Upper lobe of left lung (tissue), 6 donors: ENCODE measurements at regions not wholly inside any gene's neighbourhood (a gene's known extent, or its start where the extent isn't known, plus 50 kb on each side); places are given as distances from the start of the nearest gene placed in this dataset.
"Not testable (repeated sequence)": the region's sequence is repeated elsewhere in the genome, so short reads cannot be mapped to it uniquely, and the experiment has no call there.

Experiments
- ATAC-seq, 2 donors: fragments of 200-7000 bp; cut with Tn5 transposase; one replicate each; pipeline ENCODE4 v1.9.1; 2022; ENCODE audit warnings: mild to moderate bottlenecking in 2 of 2, moderate library complexity in 2 of 2; ENCODE audit not compliant: low FRiP score in 2 of 2
- DNase-seq, 2 donors: peaks; one replicate each; pipeline ENCODE4 v3.0.0-alpha.2; 2019 to 2020
- H3K27ac ChIP-seq, 4 donors: fragments of 200-600 bp; sonication (generic); one replicate each; pipeline ENCODE4 v1.5.1; 2016 to 2019
- H3K27me3 ChIP-seq, 4 donors: fragments of 200-600 bp; sonication (generic); one replicate each; pipeline ENCODE4 v1.5.1; 2017 to 2019
- H3K36me3 ChIP-seq, 4 donors: fragments of 200-600 bp; sonication (generic); one replicate each; pipeline ENCODE4 v1.5.1; 2016 to 2019
- H3K4me1 ChIP-seq, 4 donors: fragments of 200-600 bp; sonication (generic); one replicate each; pipeline ENCODE4 v1.5.1; 2018 to 2019
- H3K4me3 ChIP-seq, 4 donors: fragments of 200-600 bp; sonication (generic); one replicate each; pipeline ENCODE4 v1.5.1; 2017 to 2019; ENCODE audit warnings: mild to moderate bottlenecking in 2 of 4, moderate library complexity in 1 of 4
- H3K9me3 ChIP-seq, 4 donors: fragments of 200-600 bp; sonication (generic); one replicate each; pipeline ENCODE4 v1.5.1; 2018 to 2019
- EP300 ChIP-seq, 4 donors: sonication (generic); formaldehyde crosslinking; IDR thresholded peaks; one replicate each; pipeline ENCODE4 v1.5.1; 2017; ENCODE audit warnings: antibody characterized with exemption in 4 of 4, control low read depth in 2 of 4
- POLR2A ChIP-seq, 4 donors: fragments of 450-650 bp; IDR thresholded peaks; one replicate each; pipeline ENCODE4 v1.5.1; 2016 to 2017; ENCODE audit warnings: antibody characterized with exemption in 4 of 4, mild to moderate bottlenecking in 2 of 4
- POLR2AphosphoS5 ChIP-seq, 2 donors: sonication (generic); formaldehyde crosslinking; IDR thresholded peaks; one replicate each; pipeline ENCODE4 v1.5.1; 2017; ENCODE audit warnings: antibody characterized with exemption in 2 of 2
- WGBS, 2 donors: methylation state at CpG; one replicate each; pipeline ENCODE4 v1.1.5; 2017 to 2018; 5-methylcytosine and 5-hydroxymethylcytosine counted together
- TF ChIP-seq, protein P1 (sequence below), 6 experiments: fragments of 450-650 bp in 4 of 6; fragments of 200-600 bp in 2 of 6; sonication (generic) in 2 of 6; IDR thresholded peaks; one replicate each; pipeline ENCODE4 v1.5.1; 2016 to 2019; ENCODE audit warnings: antibody characterized with exemption in 6 of 6
- donor health status: DM: no; HTN: no; CAD: no; lungs with moderate emphysema.
- donor health status: DM: no; HTN: yes; CAD: no; lungs with severe emphysema.

DNA sequence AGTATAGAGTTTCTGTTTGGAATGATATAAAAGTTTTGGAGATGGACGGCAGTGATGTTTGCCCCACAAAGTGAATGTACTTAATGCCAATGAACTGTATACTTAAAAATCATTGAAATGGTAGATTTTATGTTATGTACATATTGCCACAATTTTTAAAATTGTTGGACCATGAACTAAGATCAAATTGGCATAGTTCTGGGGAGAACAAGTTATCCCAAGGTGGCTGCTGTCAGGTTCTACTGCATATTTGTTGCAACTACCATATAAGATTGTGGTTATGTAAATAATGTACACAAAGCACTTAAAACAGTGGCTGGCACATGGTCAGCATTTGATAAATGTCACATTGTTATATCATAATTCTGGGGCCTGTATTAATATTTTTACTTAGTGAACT lies 466.4 kb downstream of the SIPA1L2 start:
- no peak for DNase-seq
- no peak for ATAC-seq
- H3K4me1 ChIP-seq: no peaks in the 10 kb centered on the region
- no peak overlapping the region for H3K4me3 ChIP-seq
- no peaks in the 10 kb centered on the region for H3K27me3 ChIP-seq
- no peaks in the 10 kb centered on the region for H3K36me3 ChIP-seq
- 74 to 92% methylated on average over 1 of the region's 1 CpG for WGBS, 2 donors
- H3K9me3 ChIP-seq: no peaks in the 10 kb centered on the region
- H3K27ac ChIP-seq: no peak overlapping the region
- no peak for TF ChIP-seq POLR2A (IDR thresholded peaks at IDR 0.05)
- no peak for TF ChIP-seq POLR2AphosphoS5 (IDR thresholded peaks at IDR 0.05)
- no peak for TF ChIP-seq EP300 (IDR thresholded peaks at IDR 0.05)
- TF ChIP-seq, protein P1, sequence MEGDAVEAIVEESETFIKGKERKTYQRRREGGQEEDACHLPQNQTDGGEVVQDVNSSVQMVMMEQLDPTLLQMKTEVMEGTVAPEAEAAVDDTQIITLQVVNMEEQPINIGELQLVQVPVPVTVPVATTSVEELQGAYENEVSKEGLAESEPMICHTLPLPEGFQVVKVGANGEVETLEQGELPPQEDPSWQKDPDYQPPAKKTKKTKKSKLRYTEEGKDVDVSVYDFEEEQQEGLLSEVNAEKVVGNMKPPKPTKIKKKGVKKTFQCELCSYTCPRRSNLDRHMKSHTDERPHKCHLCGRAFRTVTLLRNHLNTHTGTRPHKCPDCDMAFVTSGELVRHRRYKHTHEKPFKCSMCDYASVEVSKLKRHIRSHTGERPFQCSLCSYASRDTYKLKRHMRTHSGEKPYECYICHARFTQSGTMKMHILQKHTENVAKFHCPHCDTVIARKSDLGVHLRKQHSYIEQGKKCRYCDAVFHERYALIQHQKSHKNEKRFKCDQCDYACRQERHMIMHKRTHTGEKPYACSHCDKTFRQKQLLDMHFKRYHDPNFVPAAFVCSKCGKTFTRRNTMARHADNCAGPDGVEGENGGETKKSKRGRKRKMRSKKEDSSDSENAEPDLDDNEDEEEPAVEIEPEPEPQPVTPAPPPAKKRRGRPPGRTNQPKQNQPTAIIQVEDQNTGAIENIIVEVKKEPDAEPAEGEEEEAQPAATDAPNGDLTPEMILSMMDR (IDR thresholded peaks at IDR 0.05): no peak

DNA sequence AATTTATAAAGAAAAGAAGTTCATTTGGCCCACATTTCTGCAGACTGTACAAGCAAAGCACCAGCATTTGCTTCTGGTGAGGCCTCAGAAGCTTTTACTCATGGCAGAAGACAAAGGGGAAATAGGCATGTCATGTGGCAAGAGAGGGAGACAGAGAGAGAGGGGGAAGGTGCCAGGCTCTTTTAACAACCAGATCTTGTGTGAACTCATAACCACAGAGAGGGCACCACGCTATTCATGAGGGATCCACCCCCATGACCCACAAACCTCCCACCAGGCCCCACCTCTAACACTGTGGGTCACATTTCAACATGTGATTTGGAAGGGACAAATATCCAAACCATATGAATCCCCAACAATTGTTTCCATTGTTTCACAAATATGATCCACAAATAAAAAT lies 467.9 kb downstream of the SIPA1L2 start:
- no peak for TF ChIP-seq POLR2AphosphoS5 (IDR thresholded peaks at IDR 0.05)
- no peak for TF ChIP-seq POLR2A (IDR thresholded peaks at IDR 0.05)
- no peak for TF ChIP-seq EP300 (IDR thresholded peaks at IDR 0.05)
- TF ChIP-seq, protein P1 (IDR thresholded peaks at IDR 0.05): no peak
- no peak for ATAC-seq
- Histone ChIP-seq H3K36me3 (no peaks in the 10 kb centered on the region), H3K9me3 (no peaks in the 10 kb centered on the region), H3K27ac (no peak overlapping the region), H3K4me1 (no peaks in the 10 kb centered on the region), H3K27me3 (no peaks in the 10 kb centered on the region), H3K4me3 (no peak overlapping the region)
- no peak for DNase-seq
- 60 to 67% methylated on average over 1 of the region's 1 CpG for WGBS, 2 donors

GRCh38 chr1:232158558-232158957 lies 471.4 kb downstream of the SIPA1L2 start:
- not testable (repeated sequence) for H3K27ac ChIP-seq, H3K27me3 ChIP-seq, H3K36me3 ChIP-seq, H3K4me1 ChIP-seq, ATAC-seq, H3K9me3 ChIP-seq, H3K4me3 ChIP-seq, DNase-seq
- WGBS, 2 donors: 95 to 100% methylated on average over 2 of the region's 2 CpGs

DNA sequence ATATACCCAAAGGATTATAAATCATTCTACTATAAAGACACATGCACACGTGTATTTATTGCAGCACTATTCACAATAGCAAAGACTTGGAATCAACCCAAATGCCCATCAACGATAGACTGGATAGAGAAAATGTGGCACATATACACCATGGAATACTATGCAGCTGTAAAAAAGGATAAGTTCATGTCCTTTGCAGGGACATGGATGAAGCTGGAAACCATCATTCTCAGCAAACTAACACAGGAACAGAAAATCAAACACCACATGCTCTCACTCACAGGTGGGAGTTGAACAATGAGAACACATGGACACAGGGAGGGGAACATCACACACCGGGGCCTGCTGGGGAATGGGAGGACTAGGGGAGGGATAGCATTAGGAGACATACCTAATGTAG lies 473.9 kb downstream of the SIPA1L2 start:
- 91 to 94% methylated on average over 3 of the region's 3 CpGs for WGBS, 2 donors
- H3K4me1 ChIP-seq, ATAC-seq: not testable (repeated sequence)

DNA sequence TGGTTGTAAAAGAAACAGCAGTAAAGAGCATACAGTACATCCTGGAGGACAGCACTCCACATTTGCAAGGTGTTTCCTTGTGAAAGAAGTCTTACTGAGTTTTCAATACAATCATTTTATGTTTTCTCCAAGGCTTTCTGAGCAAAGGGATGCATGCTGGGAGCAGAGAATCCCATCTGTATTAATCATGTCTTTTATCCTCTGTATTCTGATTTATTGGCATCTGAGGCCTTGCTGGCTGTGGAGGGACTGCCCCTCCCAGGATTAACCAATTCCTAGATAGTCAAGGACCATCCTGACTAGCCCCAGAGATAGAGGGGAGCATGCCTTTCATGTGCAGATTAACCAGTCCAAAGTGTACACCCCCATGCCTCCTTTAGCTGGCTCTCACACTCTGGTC lies 476.3 kb downstream of the SIPA1L2 start:
- no peaks in the 10 kb centered on the region for H3K27me3 ChIP-seq
- H3K27ac ChIP-seq: no peak overlapping the region
- H3K36me3 ChIP-seq: no peaks in the 10 kb centered on the region
- TF ChIP-seq, protein P1 (IDR thresholded peaks at IDR 0.05): no peak
- no peak for TF ChIP-seq POLR2AphosphoS5 (IDR thresholded peaks at IDR 0.05)
- TF ChIP-seq EP300 (IDR thresholded peaks at IDR 0.05): no peak
- TF ChIP-seq POLR2A (IDR thresholded peaks at IDR 0.05): no peak
- no peaks in the 10 kb centered on the region for H3K4me1 ChIP-seq
- no peaks in the 10 kb centered on the region for H3K9me3 ChIP-seq
- DNase-seq: no peak
- no peak for ATAC-seq
- H3K4me3 ChIP-seq: no peak overlapping the region

More for the DNA sequence above, 473.9 kb downstream of the SIPA1L2 start:
- not testable (repeated sequence) for H3K36me3 ChIP-seq, H3K4me3 ChIP-seq, H3K27me3 ChIP-seq, DNase-seq, H3K27ac ChIP-seq, H3K9me3 ChIP-seq

DNA sequence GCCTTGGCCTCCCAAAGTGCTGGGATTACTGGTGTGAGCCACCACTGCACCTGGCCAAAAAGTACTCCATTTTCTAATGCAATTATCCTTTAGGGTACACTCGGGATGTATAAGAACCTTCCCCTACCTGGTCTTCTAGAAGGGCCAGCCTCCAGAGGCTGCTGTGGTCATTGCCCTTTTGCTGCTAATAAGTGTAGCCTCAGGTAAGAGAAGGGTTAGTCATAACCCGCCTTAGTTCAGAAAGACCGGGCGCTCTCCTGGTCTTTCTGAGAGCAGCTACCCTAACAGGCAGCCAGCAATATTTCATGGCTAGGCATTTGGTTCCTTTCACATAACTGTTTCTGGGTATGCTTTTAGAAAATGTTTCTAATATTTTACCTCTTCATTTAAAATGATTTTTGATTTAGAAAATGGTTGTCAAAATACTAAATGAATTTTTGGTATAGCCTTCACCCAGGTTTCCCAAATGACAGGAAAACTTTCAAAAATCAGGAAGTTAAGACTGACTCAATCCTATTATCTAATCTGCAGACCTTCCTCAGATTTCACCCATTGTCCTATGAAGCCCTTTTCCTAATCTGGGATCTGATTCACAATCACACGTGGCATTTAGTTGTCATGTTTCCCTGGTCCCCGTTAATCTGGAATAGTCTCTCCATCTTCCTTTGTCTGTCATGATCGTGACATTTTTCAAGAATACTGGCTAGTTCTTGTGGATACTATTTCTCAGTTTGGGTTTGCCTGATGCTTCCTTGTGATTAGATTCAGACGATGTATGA lies 479.0 kb downstream of the SIPA1L2 start:
- no peaks in the 10 kb centered on the region for H3K9me3 ChIP-seq
- DNase-seq (no peak), ATAC-seq (no peak)
- TF ChIP-seq POLR2A (IDR thresholded peaks at IDR 0.05) (no peak), EP300 (IDR thresholded peaks at IDR 0.05) (no peak), POLR2AphosphoS5 (IDR thresholded peaks at IDR 0.05) (no peak)
- TF ChIP-seq, protein P1 (IDR thresholded peaks at IDR 0.05): no peak
- no peaks in the 10 kb centered on the region for H3K4me1 ChIP-seq
- H3K27ac ChIP-seq: no peak overlapping the region
- 81 to 85% methylated on average over 8 of the region's 8 CpGs for WGBS, 2 donors
- no peaks in the 10 kb centered on the region for H3K36me3 ChIP-seq
- H3K4me3 ChIP-seq: no peak overlapping the region
- H3K27me3 ChIP-seq: no peaks in the 10 kb centered on the region
